HG03196 (cell line): ENCODE measurements at regions not wholly inside any gene's neighbourhood (a gene's known extent, or its start where the extent isn't known, plus 50 kb on each side); places are given as distances from the start of the nearest gene placed in this dataset.
A peak's percentile ranks its signal among the peaks of the same experiment; 100 is the strongest.
"Not testable (repeated sequence)": the region's sequence is repeated elsewhere in the genome, so short reads cannot be mapped to it uniquely, and the experiment has no call there.

Experiments used
- ATAC-seq: cut with Tn5 transposase; IDR thresholded peaks from one replicate; pipeline ENCODE4 v1.9.1; 2021; ENCODE audit not compliant: unreplicated experiment

GRCh38 chr6:56904068-56904467 lies 50.8 kb upstream of the BEND6 start:
- ATAC-seq = no peak

- ATAC-seq = no peak
These were observed 52.1 kb upstream of the BEND6 start for GRCh38 chr6:56902641-56903464.

GRCh38 chr6:56900784-56901183 lies 54.1 kb upstream of the BEND6 start:
- ATAC-seq = no peak

GRCh38 chr6:56899753-56900152 lies 55.2 kb upstream of the BEND6 start:
- ATAC-seq = no peak

GRCh38 chr6:56899311-56899710 lies 55.6 kb upstream of the BEND6 start:
- no peak for ATAC-seq

- ATAC-seq = no peak
These were observed 56.9 kb upstream of the BEND6 start for GRCh38 chr6:56897789-56898529.

- ATAC-seq = no peak
These were observed 63.2 kb upstream of the BEND6 start for GRCh38 chr6:56891754-56892153.

- ATAC-seq = peak; percentile 95
These were observed 64.1 kb upstream of the BEND6 start for GRCh38 chr6:56890683-56891429.

- no peak for ATAC-seq
These were observed 64.8 kb upstream of the BEND6 start for GRCh38 chr6:56890066-56890465.

- no peak for ATAC-seq
These were observed 65.4 kb upstream of the BEND6 start for GRCh38 chr6:56889492-56889891.

- no peak for ATAC-seq
These were observed 66.2 kb upstream of the BEND6 start for GRCh38 chr6:56888687-56889086.

GRCh38 chr6:56887086-56887485 lies 67.8 kb upstream of the BEND6 start:
- no peak for ATAC-seq

GRCh38 chr6:56877922-56878321 lies 77.0 kb upstream of the BEND6 start:
- ATAC-seq = no peak

- no peak for ATAC-seq
These were observed 78.9 kb upstream of the BEND6 start for GRCh38 chr6:56875961-56876360.

GRCh38 chr6:56875523-56875922 lies 79.4 kb upstream of the BEND6 start:
- no peak for ATAC-seq

- ATAC-seq = no peak
These were observed 80.6 kb upstream of the BEND6 start for GRCh38 chr6:56874328-56874727.

- not testable (repeated sequence) for ATAC-seq
These were observed 84.9 kb upstream of the BEND6 start for GRCh38 chr6:56870053-56870452.

GRCh38 chr6:56869346-56869745 lies 85.6 kb upstream of the BEND6 start:
- ATAC-seq = no peak

GRCh38 chr6:56868687-56869086 lies 86.2 kb upstream of the BEND6 start:
- ATAC-seq = no peak

- ATAC-seq = no peak
These were observed 87.9 kb upstream of the BEND6 start for GRCh38 chr6:56866917-56867522.
